Natural killer cell (primary cell): ENCODE measurements at regions not wholly inside any gene's neighbourhood (a gene's known extent, or its start where the extent isn't known, plus 50 kb on each side); places are given as distances from the start of the nearest gene placed in this dataset.

Experiments
- ATAC-seq, 3 donors: fragments of 150-1000 bp in 2 of 3; fragments of 200-7000 bp in 1 of 3; cut with Tn5 transposase; 1 replicate in 1 of 3; 2 replicates in 2 of 3; pipeline ENCODE4 v1.10.0; 2021; ENCODE audit warnings: mild to moderate bottlenecking in 2 of 3, moderate library complexity in 2 of 3
- DNase-seq, 2 donors: peaks; one replicate each; pipeline versions ENCODE4 v3.0.0 to v3.0.0-alpha.2; 2013 to 2021; ENCODE audit warnings: mixed read lengths in 1 of 2
- H3K27ac ChIP-seq: one replicate; pipeline ENCODE4 v1.5.1; 2013; ENCODE audit warnings: mild to moderate bottlenecking, low read length
- H3K27me3 ChIP-seq: one replicate; pipeline ENCODE4 v1.6.1; 2013; ENCODE audit warnings: low read length; ENCODE audit not compliant: control insufficient read depth, insufficient read depth
- H3K36me3 ChIP-seq: one replicate; pipeline ENCODE4 v1.6.1; 2013; ENCODE audit warnings: low read length; ENCODE audit not compliant: control insufficient read depth, insufficient read depth
- H3K4me1 ChIP-seq: one replicate; pipeline ENCODE4 v1.6.1; 2013; ENCODE audit warnings: low read length; ENCODE audit not compliant: control insufficient read depth, insufficient read depth
- H3K4me3 ChIP-seq: one replicate; pipeline ENCODE4 v1.5.1; 2013; ENCODE audit warnings: low read length
- H3K9me3 ChIP-seq: one replicate; pipeline ENCODE4 v1.6.1; 2013; ENCODE audit warnings: low read length; ENCODE audit not compliant: control insufficient read depth, insufficient read depth
- H3K27ac Mint-ChIP-seq, 2 donors: one replicate each; pipeline ENCODE4 v1.8.0; 2022; ENCODE audit warnings: mild to moderate bottlenecking in 2 of 2, mixed read lengths in 2 of 2, moderate library complexity in 1 of 2
- H3K27me3 Mint-ChIP-seq, 2 donors: one replicate each; pipeline ENCODE4 v1.8.0; 2022; ENCODE audit warnings: low read depth in 2 of 2, mixed read lengths in 2 of 2
- H3K36me3 Mint-ChIP-seq: one replicate; pipeline ENCODE4 v1.8.0; 2022; ENCODE audit warnings: mixed read lengths
- H3K4me1 Mint-ChIP-seq, 2 donors: one replicate each; pipeline ENCODE4 v1.8.0; 2022; ENCODE audit warnings: mixed read lengths in 2 of 2
- H3K4me3 Mint-ChIP-seq: one replicate; pipeline ENCODE4 v1.8.0; 2022; ENCODE audit warnings: mild to moderate bottlenecking, moderate library complexity, mixed read lengths
- H3K9me3 Mint-ChIP-seq, 2 donors: one replicate each; pipeline ENCODE4 v1.8.0; 2022; ENCODE audit warnings: mixed read lengths in 2 of 2
- CTCF ChIP-seq: fragments of 200-600 bp; IDR thresholded peaks from one replicate; pipeline ENCODE4 v1.8.0; 2022; ENCODE audit warnings: antibody characterized with exemption
- WGBS: methylation state at CpG from one replicate; pipeline ENCODE4 v1.1.7; 2013; ENCODE audit warnings: missing lambda C conversion rate; ENCODE audit not compliant: insufficient coverage; 5-methylcytosine and 5-hydroxymethylcytosine counted together
- intact Hi-C: fragments of 100-400 bp; cut with micrococcal nuclease; formaldehyde crosslinking; loops from one replicate; pipeline ENCODE4 v1.14.2; 2022

GRCh38 chr9:100756217-100756616 is 178.3 kb downstream of the CAVIN4 start:
- DNase-seq (no peak), ATAC-seq (no peak)
- H3K36me3 ChIP-seq = no peaks in the 10 kb centered on the region
- H3K4me1 ChIP-seq = no peaks in the 10 kb centered on the region
- no peak overlapping the region for H3K27ac Mint-ChIP-seq
- no peaks in the 10 kb centered on the region for H3K27me3 Mint-ChIP-seq
- intact Hi-C loops = loop anchor here (10.0 kb wide), 1 partner anchor 61 kb away; no protein-coding TSS in a partner anchor
- WGBS = 59% methylated on average over 2 of the region's 2 CpGs
- no peak overlapping the region for H3K4me3 ChIP-seq
- no peaks in the 10 kb centered on the region for H3K36me3 Mint-ChIP-seq
- H3K9me3 Mint-ChIP-seq = peaks cover 4 to 11% of the 10 kb centered on the region in 2 donors
- no peaks in the 10 kb centered on the region for H3K4me1 Mint-ChIP-seq
- no peak overlapping the region for H3K27ac ChIP-seq
- no peaks in the 10 kb centered on the region for H3K9me3 ChIP-seq
- no peak for TF ChIP-seq CTCF
- no peak overlapping the region for H3K4me3 Mint-ChIP-seq
- no peaks in the 10 kb centered on the region for H3K27me3 ChIP-seq

DNA sequence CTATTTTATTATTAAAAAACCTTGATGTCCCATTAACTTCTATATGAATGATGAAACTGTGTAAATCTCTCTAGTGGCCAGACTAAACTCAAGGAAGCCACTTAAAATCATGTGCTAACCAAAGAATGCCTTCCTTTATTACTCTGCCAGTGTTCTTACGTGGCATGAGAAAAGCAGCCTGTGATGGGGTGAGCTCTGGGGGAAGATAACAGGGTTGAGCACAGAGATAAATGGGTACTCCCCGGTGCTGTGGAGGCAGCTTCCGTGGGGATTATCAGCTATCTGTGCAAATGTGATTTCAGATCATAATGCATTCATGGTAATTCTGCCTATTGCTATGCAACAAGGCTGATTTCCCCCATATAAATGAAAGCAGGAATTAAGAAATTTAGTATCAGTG is 181.3 kb downstream of the CAVIN4 start:
- WGBS = 79% methylated on average over 3 of the region's 3 CpGs
- intact Hi-C loops = loop anchor here (10.0 kb wide), 1 partner anchor 64 kb away; no protein-coding TSS in a partner anchor
- no peaks in the 10 kb centered on the region for H3K27me3 Mint-ChIP-seq
- H3K27ac Mint-ChIP-seq = no peak overlapping the region
- no peaks in the 10 kb centered on the region for H3K27me3 ChIP-seq
- H3K36me3 ChIP-seq = no peaks in the 10 kb centered on the region
- H3K4me1 Mint-ChIP-seq = no peaks in the 10 kb centered on the region
- DNase-seq (no peak), ATAC-seq (no peak)
- H3K4me3 ChIP-seq = no peak overlapping the region
- no peak overlapping the region for H3K27ac ChIP-seq
- no peak for TF ChIP-seq CTCF
- H3K9me3 ChIP-seq = no peaks in the 10 kb centered on the region
- H3K4me1 ChIP-seq = no peaks in the 10 kb centered on the region
- H3K9me3 Mint-ChIP-seq = peaks cover under 1 to 11% of the 10 kb centered on the region in 2 donors
- H3K36me3 Mint-ChIP-seq = no peaks in the 10 kb centered on the region
- H3K4me3 Mint-ChIP-seq = no peak overlapping the region

GRCh38 chr9:100761276-100761802 is 183.5 kb downstream of the CAVIN4 start:
- H3K27ac ChIP-seq = no peak overlapping the region
- no peaks in the 10 kb centered on the region for H3K27me3 ChIP-seq
- H3K27me3 Mint-ChIP-seq = no peaks in the 10 kb centered on the region
- H3K4me1 ChIP-seq = no peaks in the 10 kb centered on the region
- intact Hi-C loops = no loop called here
- peaks cover 0 to 7% of the 10 kb centered on the region in 2 donors for H3K9me3 Mint-ChIP-seq
- no peaks in the 10 kb centered on the region for H3K4me1 Mint-ChIP-seq
- 21% methylated on average over 1 of the region's 1 CpG for WGBS
- no peak for ATAC-seq
- H3K9me3 ChIP-seq = no peaks in the 10 kb centered on the region
- DNase-seq = no peak
- no peaks in the 10 kb centered on the region for H3K36me3 ChIP-seq
- no peak overlapping the region for H3K27ac Mint-ChIP-seq
- no peak for TF ChIP-seq CTCF
- H3K4me3 ChIP-seq = no peak overlapping the region
- no peaks in the 10 kb centered on the region for H3K36me3 Mint-ChIP-seq
- no peak overlapping the region for H3K4me3 Mint-ChIP-seq

GRCh38 chr9:100774326-100774725 is 196.4 kb downstream of the CAVIN4 start:
- H3K36me3 Mint-ChIP-seq = no peaks in the 10 kb centered on the region
- Histone ChIP-seq H3K27ac (no peak overlapping the region), H3K4me1 (no peaks in the 10 kb centered on the region), H3K4me3 (no peak overlapping the region), H3K36me3 (no peaks in the 10 kb centered on the region), H3K9me3 (no peaks in the 10 kb centered on the region), H3K27me3 (no peaks in the 10 kb centered on the region)
- H3K9me3 Mint-ChIP-seq = peaks cover 4 to 9% of the 10 kb centered on the region in 2 donors
- no peaks in the 10 kb centered on the region for H3K4me1 Mint-ChIP-seq
- no peak overlapping the region for H3K27ac Mint-ChIP-seq
- ATAC-seq (no peak), DNase-seq (no peak)
- H3K4me3 Mint-ChIP-seq = no peak overlapping the region
- WGBS = no CpG with 5 or more reads among the region's 1 CpG
- intact Hi-C loops = no loop called here
- H3K27me3 Mint-ChIP-seq = no peaks in the 10 kb centered on the region
- no peak for TF ChIP-seq CTCF
